ENCODE measurements at regions not wholly inside any gene's neighbourhood (a gene's known extent, or its start where the extent isn't known, plus 50 kb on each side); places are given as distances from the start of the nearest gene placed in this dataset.

DNA sequence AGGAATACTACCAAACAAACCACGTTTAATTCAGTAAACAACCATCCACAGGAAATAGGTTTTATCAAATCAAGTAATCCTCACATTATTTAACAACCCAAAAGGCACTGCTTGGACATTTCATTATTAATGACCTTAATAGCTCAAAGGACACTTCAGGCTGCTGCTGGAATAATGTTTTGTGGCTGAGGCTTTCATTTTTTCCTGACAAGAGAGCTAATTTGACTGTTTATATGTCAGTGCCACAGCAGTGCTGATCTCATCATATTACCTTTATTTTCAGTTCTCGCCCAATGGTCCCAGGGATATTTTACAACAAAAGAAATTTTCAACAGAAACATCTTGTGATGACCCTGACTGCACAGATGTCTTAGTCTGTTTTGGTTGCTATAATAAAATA is 589.8 kb upstream of the GRAMD2B start:
- Histone ChIP-seq H3K27ac (ENCODE audit: extremely low read length, insufficient read depth, low read length) (no peak overlapping the region), H3K79me2 (ENCODE audit: insufficient read depth, low read length) (no peaks in the 10 kb centered on the region), H3K4me2 (ENCODE audit: low read depth, low read length) (no peak overlapping the region), H4K20me1 (ENCODE audit: insufficient read depth, low read length) (no peaks in the 10 kb centered on the region), H3K36me3 (replicated peaks in 1 of 2; ENCODE audit: control insufficient read depth in 1 of 2, insufficient read depth in 2 of 2, low read length in 2 of 2) (no peaks in the 10 kb centered on the region), H3K9me3 (ENCODE audit: low read length) (peaks cover 7% of the 10 kb centered on the region), H3K4me3 (replicated peaks in 1 of 3; ENCODE audit: insufficient read depth in 1 of 3, low read depth in 2 of 3, low read length in 3 of 3) (no peak overlapping the region), H2AFZ (ENCODE audit: low read length) (no peak overlapping the region), H3K4me1 (ENCODE audit: insufficient read depth, low read length) (no peaks in the 10 kb centered on the region), H3K27me3 (ENCODE audit: control insufficient read depth in 1 of 2, insufficient read depth in 2 of 2, low read length in 2 of 2) (no peaks in the 10 kb centered on the region), H3K9ac (ENCODE audit: insufficient read depth, low read depth, low read length) (no peak overlapping the region)
- ATAC-seq (no peak), DNase-seq (ENCODE audit: low spot score) (no peak), FAIRE-seq (no peak)
- POLR2A ChIA-PET, result no interaction called here
- 4% methylated on average over 2 of the region's 2 CpGs for WGBS (ENCODE audit: low lambda C conversion rate)
- TF ChIP-seq, protein P1, sequence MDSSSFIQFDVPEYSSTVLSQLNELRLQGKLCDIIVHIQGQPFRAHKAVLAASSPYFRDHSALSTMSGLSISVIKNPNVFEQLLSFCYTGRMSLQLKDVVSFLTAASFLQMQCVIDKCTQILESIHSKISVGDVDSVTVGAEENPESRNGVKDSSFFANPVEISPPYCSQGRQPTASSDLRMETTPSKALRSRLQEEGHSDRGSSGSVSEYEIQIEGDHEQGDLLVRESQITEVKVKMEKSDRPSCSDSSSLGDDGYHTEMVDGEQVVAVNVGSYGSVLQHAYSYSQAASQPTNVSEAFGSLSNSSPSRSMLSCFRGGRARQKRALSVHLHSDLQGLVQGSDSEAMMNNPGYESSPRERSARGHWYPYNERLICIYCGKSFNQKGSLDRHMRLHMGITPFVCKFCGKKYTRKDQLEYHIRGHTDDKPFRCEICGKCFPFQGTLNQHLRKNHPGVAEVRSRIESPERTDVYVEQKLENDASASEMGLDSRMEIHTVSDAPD (CRISPR knock-in tag; IDR thresholded peaks at IDR 0.05), result no peak
- TF ChIP-seq, protein P2, sequence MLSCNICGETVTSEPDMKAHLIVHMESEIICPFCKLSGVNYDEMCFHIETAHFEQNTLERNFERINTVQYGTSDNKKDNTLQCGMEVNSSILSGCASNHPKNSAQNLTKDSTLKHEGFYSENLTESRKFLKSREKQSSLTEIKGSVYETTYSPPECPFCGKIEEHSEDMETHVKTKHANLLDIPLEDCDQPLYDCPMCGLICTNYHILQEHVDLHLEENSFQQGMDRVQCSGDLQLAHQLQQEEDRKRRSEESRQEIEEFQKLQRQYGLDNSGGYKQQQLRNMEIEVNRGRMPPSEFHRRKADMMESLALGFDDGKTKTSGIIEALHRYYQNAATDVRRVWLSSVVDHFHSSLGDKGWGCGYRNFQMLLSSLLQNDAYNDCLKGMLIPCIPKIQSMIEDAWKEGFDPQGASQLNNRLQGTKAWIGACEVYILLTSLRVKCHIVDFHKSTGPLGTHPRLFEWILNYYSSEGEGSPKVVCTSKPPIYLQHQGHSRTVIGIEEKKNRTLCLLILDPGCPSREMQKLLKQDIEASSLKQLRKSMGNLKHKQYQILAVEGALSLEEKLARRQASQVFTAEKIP (CRISPR knock-in tag; IDR thresholded peaks at IDR 0.05; ENCODE audit: borderline replicate concordance), result no peak
- TF ChIP-seq, protein P3, sequence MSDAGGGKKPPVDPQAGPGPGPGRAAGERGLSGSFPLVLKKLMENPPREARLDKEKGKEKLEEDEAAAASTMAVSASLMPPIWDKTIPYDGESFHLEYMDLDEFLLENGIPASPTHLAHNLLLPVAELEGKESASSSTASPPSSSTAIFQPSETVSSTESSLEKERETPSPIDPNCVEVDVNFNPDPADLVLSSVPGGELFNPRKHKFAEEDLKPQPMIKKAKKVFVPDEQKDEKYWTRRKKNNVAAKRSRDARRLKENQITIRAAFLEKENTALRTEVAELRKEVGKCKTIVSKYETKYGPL (CRISPR knock-in tag; IDR thresholded peaks at IDR 0.05), result no peak
- no peak for TF ChIP-seq ZNF333 (CRISPR knock-in tag; IDR thresholded peaks at IDR 0.05; ENCODE audit: borderline replicate concordance)
- no peak for TF ChIP-seq ZNF160 (CRISPR knock-in tag; IDR thresholded peaks at IDR 0.05)
- no peak for TF ChIP-seq YEATS4 (CRISPR knock-in tag; IDR thresholded peaks at IDR 0.05; ENCODE audit: borderline replicate concordance)
- TF ChIP-seq, protein P4, sequence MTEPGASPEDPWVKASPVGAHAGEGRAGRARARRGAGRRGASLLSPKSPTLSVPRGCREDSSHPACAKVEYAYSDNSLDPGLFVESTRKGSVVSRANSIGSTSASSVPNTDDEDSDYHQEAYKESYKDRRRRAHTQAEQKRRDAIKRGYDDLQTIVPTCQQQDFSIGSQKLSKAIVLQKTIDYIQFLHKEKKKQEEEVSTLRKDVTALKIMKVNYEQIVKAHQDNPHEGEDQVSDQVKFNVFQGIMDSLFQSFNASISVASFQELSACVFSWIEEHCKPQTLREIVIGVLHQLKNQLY (CRISPR knock-in tag; IDR thresholded peaks at IDR 0.05), result no peak
- TF ChIP-seq, protein P5, sequence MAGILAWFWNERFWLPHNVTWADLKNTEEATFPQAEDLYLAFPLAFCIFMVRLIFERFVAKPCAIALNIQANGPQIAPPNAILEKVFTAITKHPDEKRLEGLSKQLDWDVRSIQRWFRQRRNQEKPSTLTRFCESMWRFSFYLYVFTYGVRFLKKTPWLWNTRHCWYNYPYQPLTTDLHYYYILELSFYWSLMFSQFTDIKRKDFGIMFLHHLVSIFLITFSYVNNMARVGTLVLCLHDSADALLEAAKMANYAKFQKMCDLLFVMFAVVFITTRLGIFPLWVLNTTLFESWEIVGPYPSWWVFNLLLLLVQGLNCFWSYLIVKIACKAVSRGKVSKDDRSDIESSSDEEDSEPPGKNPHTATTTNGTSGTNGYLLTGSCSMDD (CRISPR knock-in tag; IDR thresholded peaks at IDR 0.05), result no peak
- TF ChIP-seq PHB2 (IDR thresholded peaks at IDR 0.05; ENCODE audit: partially characterized antibody), result no peak
- no peak for TF ChIP-seq NR3C1 (CRISPR knock-in tag; IDR thresholded peaks at IDR 0.05)
- CTCF ChIA-PET (ENCODE audit: low intra/inter-chr PET ratio, low total read pairs), result no interaction called here
- in situ Hi-C loops (cut with HindIII; ENCODE audit: extremely low pct_ligation_motif_present, low pct_unique_long_range_greater_than_20kb) (no loop called here), intact Hi-C loops (cut with micrococcal nuclease; ENCODE audit: unreplicated experiment) (loop anchor here (10.0 kb wide), 1 partner anchor 1309 kb away; no protein-coding TSS in a partner anchor)
- no TSS peak for BruUV-seq (replicated peaks)

Data from HepG2 (cell line).